Endothelial cell of umbilical vein (primary cell): ENCODE measurements at regions not wholly inside any gene's neighbourhood (a gene's known extent, or its start where the extent isn't known, plus 50 kb on each side); places are given as distances from the start of the nearest gene placed in this dataset.

Source experiments
- BruUV-seq: library from RNA; stranded (reverse); fragments of 400-500 nt; replicated peaks from 2 replicates; lab custom pipeline; 2021; lab: Mats Ljungman, UMichigan
- CTCF ChIA-PET: fragments of 300-600, 350-600 bp; sonication (Branson Sonifier 250); formaldehyde crosslinking; loops from one replicate; lab custom pipeline; 2021; ENCODE audit warnings: antibody characterized with exemption, inconsistent platforms; lab: Charles Lee
- POLR2A ChIA-PET: fragments of 300-600, 350-600 bp; sonication (Branson Sonifier 250); formaldehyde crosslinking; loops from one replicate; lab custom pipeline; 2021; ENCODE audit warnings: antibody characterized with exemption, inconsistent platforms; lab: Charles Lee
- DNase-seq: peaks from one replicate; pipeline ENCODE4 v3.0.0-alpha.2; 2011; ENCODE audit warnings: low read depth, low spot score
- FAIRE-seq: peaks from 2 replicates; lab custom pipeline; 2011; peaks lifted over from hg19 to GRCh38; lab: Jason Lieb, UNC
- H2AFZ ChIP-seq: 2 replicates; pipeline ENCODE4 v1.6.0; 2012; ENCODE audit warnings: low read depth, low read length, control low read depth, inconsistent platforms
- H3K27ac ChIP-seq: 2 replicates; pipeline ENCODE4 v1.5.1; 2011; ENCODE audit warnings: low read depth, mild to moderate bottlenecking, control low read depth, low read length, moderate library complexity; ENCODE audit not compliant: insufficient read depth
- H3K27me3 ChIP-seq, 2 experiments: 2 replicates each; pipeline versions ENCODE4 v1.6.0 to v1.6.1; 2011; ENCODE audit warnings: low read length in 2 of 2, mixed read lengths in 1 of 2; ENCODE audit not compliant: control insufficient read depth in 2 of 2, insufficient read depth in 2 of 2
- H3K36me3 ChIP-seq, 2 experiments: 2 replicates in 1 of 2; 3 replicates in 1 of 2; pipeline ENCODE4 v1.5.1; 2011; ENCODE audit warnings: low read length in 2 of 2, mild to moderate bottlenecking in 1 of 2, moderate library complexity in 1 of 2; ENCODE audit not compliant: control insufficient read depth in 2 of 2, insufficient read depth in 2 of 2; ENCODE audit errors: extremely low read depth in 1 of 2
- H3K4me1 ChIP-seq: 3 replicates; pipeline ENCODE4 v1.5.1; 2011; ENCODE audit warnings: mild to moderate bottlenecking, low read length; ENCODE audit not compliant: control insufficient read depth, insufficient read depth; ENCODE audit errors: extremely low read depth
- H3K4me2 ChIP-seq: 2 replicates; pipeline ENCODE4 v1.6.1; 2011; ENCODE audit warnings: low read length, control low read depth, mixed read lengths; ENCODE audit not compliant: insufficient read depth
- H3K4me3 ChIP-seq, 3 experiments: fragments of 200-600 bp in 1 of 3; sonication (generic), shearing (Covaris generic) in 1 of 3; replicated peaks in 1 of 3; 2 replicates each; pipeline ENCODE4 v1.5.1; 2011 to 2016; ENCODE audit warnings: control low read depth in 3 of 3, low read length in 3 of 3, mild to moderate bottlenecking in 2 of 3, inconsistent platforms in 1 of 3, low read depth in 1 of 3, moderate library complexity in 1 of 3; ENCODE audit not compliant: insufficient read depth in 1 of 3
- H3K79me2 ChIP-seq: 2 replicates; pipeline ENCODE4 v1.6.0; 2012; ENCODE audit warnings: low read length, inconsistent platforms; ENCODE audit not compliant: control insufficient read depth, insufficient read depth
- H3K9ac ChIP-seq: replicated peaks from 2 replicates; pipeline ENCODE3; 2011; ENCODE audit warnings: low read length, control low read depth; ENCODE audit not compliant: insufficient read depth; ENCODE audit errors: extremely low read depth
- H3K9me1 ChIP-seq: replicated peaks from 3 replicates; pipeline ENCODE4 v1.6.0; 2011; ENCODE audit warnings: mild to moderate bottlenecking, low read length; ENCODE audit not compliant: control insufficient read depth, insufficient read depth; ENCODE audit errors: extremely low read depth
- H3K9me3 ChIP-seq: replicated peaks from 2 replicates; pipeline ENCODE4 v1.5.1; 2012; ENCODE audit warnings: low read length, inconsistent platforms; ENCODE audit not compliant: control insufficient read depth, insufficient read depth
- H4K20me1 ChIP-seq: replicated peaks from 2 replicates; pipeline ENCODE3; 2011; ENCODE audit warnings: mild to moderate bottlenecking, low read length; ENCODE audit not compliant: control insufficient read depth, insufficient read depth; ENCODE audit errors: extremely low read depth
- EZH2 ChIP-seq: IDR thresholded peaks from 2 replicates; pipeline ENCODE4 v1.6.1; 2012; ENCODE audit warnings: borderline replicate concordance, low read depth, mild to moderate bottlenecking, moderate library complexity, low read length, inconsistent platforms; ENCODE audit not compliant: severe bottlenecking
- FOS ChIP-seq: IDR thresholded peaks from 2 replicates; pipeline ENCODE4 v1.6.1; 2011; ENCODE audit warnings: mild to moderate bottlenecking, low read length, moderate library complexity, borderline replicate concordance; ENCODE audit not compliant: insufficient read depth
- GATA2 ChIP-seq: IDR thresholded peaks from 2 replicates; pipeline ENCODE4 v1.7.0; 2011; ENCODE audit warnings: low read depth, mild to moderate bottlenecking, moderate library complexity, mixed read lengths, low read length; ENCODE audit not compliant: insufficient read length, insufficient read depth
- JUN ChIP-seq: IDR thresholded peaks from 2 replicates; pipeline ENCODE4 v1.6.1; 2011; ENCODE audit warnings: borderline replicate concordance, low read depth; ENCODE audit not compliant: insufficient read length, insufficient read depth
- MYC ChIP-seq: IDR thresholded peaks from one replicate; pipeline ENCODE4 v1.6.1; 2011; ENCODE audit warnings: mild to moderate bottlenecking, low read depth, low read length
- POLR2A ChIP-seq: IDR thresholded peaks from 2 replicates; pipeline ENCODE4 v1.6.1; 2012; ENCODE audit warnings: low read depth, mild to moderate bottlenecking, control low read depth, low read length
- POLR2AphosphoS5 ChIP-seq: IDR thresholded peaks from 2 replicates; pipeline ENCODE4 v1.6.1; 2012; ENCODE audit warnings: low read depth, mild to moderate bottlenecking, control low read depth, low read length, moderate library complexity; ENCODE audit not compliant: insufficient read depth
- dilution Hi-C: fragments of 300-500 bp; cut with MboI; formaldehyde crosslinking; loops from one replicate; pipeline ENCODE4 v1.15.0; 2019; ENCODE audit warnings: low sequenced_read_pairs; ENCODE audit not compliant: extremely low pct_ligation_motif_present
- intact Hi-C: fragments of 100-400 bp; cut with micrococcal nuclease; formaldehyde crosslinking; loops from one replicate; pipeline ENCODE4 v1.10.0; 2022
- TF ChIP-seq, protein P1 (sequence below), 2 donors: IDR thresholded peaks; 1 replicate in 1 of 2; 2 replicates in 1 of 2; pipeline ENCODE4 v1.5.1; 2011; ENCODE audit warnings: low read length in 2 of 2, mild to moderate bottlenecking in 2 of 2, moderate library complexity in 2 of 2, control low read depth in 1 of 2, inconsistent platforms in 1 of 2, low read depth in 1 of 2; ENCODE audit not compliant: insufficient read depth in 1 of 2; ENCODE audit errors: extremely low read depth in 1 of 2
- TF ChIP-seq, protein P2 (sequence below): IDR thresholded peaks from 2 replicates; pipeline ENCODE4 v1.6.1; 2011; ENCODE audit not compliant: insufficient read depth, insufficient read length

DNA sequence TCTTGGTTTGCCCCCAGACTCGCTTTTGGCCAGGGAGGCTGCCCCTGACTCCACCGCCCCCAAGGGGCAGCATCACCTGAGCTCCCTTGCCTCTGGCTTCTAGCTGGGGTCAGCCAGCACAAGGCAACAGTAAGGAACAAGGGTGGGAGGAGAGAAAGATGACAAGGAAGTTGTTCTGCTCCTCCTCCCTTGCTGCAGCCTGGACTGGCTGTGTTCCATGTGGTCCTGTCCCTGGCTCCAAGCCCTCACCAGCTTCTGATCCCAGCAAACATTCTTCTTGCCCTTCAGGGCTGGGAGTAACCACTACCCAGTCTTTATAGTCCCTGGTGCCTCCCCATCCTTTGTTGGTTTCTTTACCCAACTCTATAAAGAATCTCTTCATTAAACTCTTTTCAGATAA is 100.3 kb upstream of the SPIN1 start:
- no peaks in the 10 kb centered on the region for H3K79me2 ChIP-seq
- H3K4me2 ChIP-seq, result no peak overlapping the region
- H2AFZ ChIP-seq, result no peak overlapping the region
- no peaks in the 10 kb centered on the region for H3K27me3 ChIP-seq
- dilution Hi-C loops, result no loop called here
- no peaks in the 10 kb centered on the region for H3K9me3 ChIP-seq
- no peaks in the 10 kb centered on the region for H3K36me3 ChIP-seq
- no peaks in the 10 kb centered on the region for H4K20me1 ChIP-seq
- H3K4me3 ChIP-seq, result no peak overlapping the region
- H3K4me1 ChIP-seq, result no peaks in the 10 kb centered on the region
- BruUV-seq, result no TSS peak
- H3K27ac ChIP-seq, result no peak overlapping the region
- H3K9ac ChIP-seq, result no peak overlapping the region
- DNase-seq (no peak), FAIRE-seq (no peak)
- CTCF ChIA-PET, result no interaction called here
- H3K9me1 ChIP-seq, result no peaks in the 10 kb centered on the region
- intact Hi-C loops, result no loop called here
- POLR2A ChIA-PET, result no interaction called here
- TF ChIP-seq POLR2A (no peak), MYC (no peak), JUN (no peak), EZH2 (no peak), GATA2 (no peak), POLR2AphosphoS5 (no peak), FOS (no peak)
- TF ChIP-seq, protein P1, sequence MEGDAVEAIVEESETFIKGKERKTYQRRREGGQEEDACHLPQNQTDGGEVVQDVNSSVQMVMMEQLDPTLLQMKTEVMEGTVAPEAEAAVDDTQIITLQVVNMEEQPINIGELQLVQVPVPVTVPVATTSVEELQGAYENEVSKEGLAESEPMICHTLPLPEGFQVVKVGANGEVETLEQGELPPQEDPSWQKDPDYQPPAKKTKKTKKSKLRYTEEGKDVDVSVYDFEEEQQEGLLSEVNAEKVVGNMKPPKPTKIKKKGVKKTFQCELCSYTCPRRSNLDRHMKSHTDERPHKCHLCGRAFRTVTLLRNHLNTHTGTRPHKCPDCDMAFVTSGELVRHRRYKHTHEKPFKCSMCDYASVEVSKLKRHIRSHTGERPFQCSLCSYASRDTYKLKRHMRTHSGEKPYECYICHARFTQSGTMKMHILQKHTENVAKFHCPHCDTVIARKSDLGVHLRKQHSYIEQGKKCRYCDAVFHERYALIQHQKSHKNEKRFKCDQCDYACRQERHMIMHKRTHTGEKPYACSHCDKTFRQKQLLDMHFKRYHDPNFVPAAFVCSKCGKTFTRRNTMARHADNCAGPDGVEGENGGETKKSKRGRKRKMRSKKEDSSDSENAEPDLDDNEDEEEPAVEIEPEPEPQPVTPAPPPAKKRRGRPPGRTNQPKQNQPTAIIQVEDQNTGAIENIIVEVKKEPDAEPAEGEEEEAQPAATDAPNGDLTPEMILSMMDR (IDR thresholded peaks at IDR 0.05; ENCODE audit: extremely low read depth in 1 of 2, insufficient read depth in 1 of 2, low read depth in 1 of 2, low read length in 2 of 2), result no peak
- TF ChIP-seq, protein P2, sequence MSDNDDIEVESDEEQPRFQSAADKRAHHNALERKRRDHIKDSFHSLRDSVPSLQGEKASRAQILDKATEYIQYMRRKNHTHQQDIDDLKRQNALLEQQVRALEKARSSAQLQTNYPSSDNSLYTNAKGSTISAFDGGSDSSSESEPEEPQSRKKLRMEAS, result no peak
